Endothelial cell of umbilical vein (primary cell): ENCODE measurements at regions not wholly inside any gene's neighbourhood (a gene's known extent, or its start where the extent isn't known, plus 50 kb on each side); places are given as distances from the start of the nearest gene placed in this dataset.

Experiments used
- BruUV-seq: library from RNA; stranded (reverse); fragments of 400-500 nt; replicated peaks from 2 replicates; lab custom pipeline; 2021; lab: Mats Ljungman, UMichigan
- CTCF ChIA-PET: fragments of 300-600, 350-600 bp; sonication (Branson Sonifier 250); formaldehyde crosslinking; loops from one replicate; lab custom pipeline; 2021; ENCODE audit warnings: antibody characterized with exemption, inconsistent platforms; lab: Charles Lee
- POLR2A ChIA-PET: fragments of 300-600, 350-600 bp; sonication (Branson Sonifier 250); formaldehyde crosslinking; loops from one replicate; lab custom pipeline; 2021; ENCODE audit warnings: antibody characterized with exemption, inconsistent platforms; lab: Charles Lee
- DNase-seq: peaks from one replicate; pipeline ENCODE4 v3.0.0-alpha.2; 2011; ENCODE audit warnings: low read depth, low spot score
- FAIRE-seq: peaks from 2 replicates; lab custom pipeline; 2011; peaks lifted over from hg19 to GRCh38; lab: Jason Lieb, UNC
- H2AFZ ChIP-seq: 2 replicates; pipeline ENCODE4 v1.6.0; 2012; ENCODE audit warnings: low read depth, low read length, control low read depth, inconsistent platforms
- H3K27ac ChIP-seq: 2 replicates; pipeline ENCODE4 v1.5.1; 2011; ENCODE audit warnings: low read depth, mild to moderate bottlenecking, control low read depth, low read length, moderate library complexity; ENCODE audit not compliant: insufficient read depth
- H3K27me3 ChIP-seq, 2 experiments: 2 replicates each; pipeline versions ENCODE4 v1.6.0 to v1.6.1; 2011; ENCODE audit warnings: low read length in 2 of 2, mixed read lengths in 1 of 2; ENCODE audit not compliant: control insufficient read depth in 2 of 2, insufficient read depth in 2 of 2
- H3K36me3 ChIP-seq, 2 experiments: 2 replicates in 1 of 2; 3 replicates in 1 of 2; pipeline ENCODE4 v1.5.1; 2011; ENCODE audit warnings: low read length in 2 of 2, mild to moderate bottlenecking in 1 of 2, moderate library complexity in 1 of 2; ENCODE audit not compliant: control insufficient read depth in 2 of 2, insufficient read depth in 2 of 2; ENCODE audit errors: extremely low read depth in 1 of 2
- H3K4me1 ChIP-seq: 3 replicates; pipeline ENCODE4 v1.5.1; 2011; ENCODE audit warnings: mild to moderate bottlenecking, low read length; ENCODE audit not compliant: control insufficient read depth, insufficient read depth; ENCODE audit errors: extremely low read depth
- H3K4me2 ChIP-seq: 2 replicates; pipeline ENCODE4 v1.6.1; 2011; ENCODE audit warnings: low read length, control low read depth, mixed read lengths; ENCODE audit not compliant: insufficient read depth
- H3K4me3 ChIP-seq, 3 experiments: fragments of 200-600 bp in 1 of 3; sonication (generic), shearing (Covaris generic) in 1 of 3; replicated peaks in 1 of 3; 2 replicates each; pipeline ENCODE4 v1.5.1; 2011 to 2016; ENCODE audit warnings: control low read depth in 3 of 3, low read length in 3 of 3, mild to moderate bottlenecking in 2 of 3, inconsistent platforms in 1 of 3, low read depth in 1 of 3, moderate library complexity in 1 of 3; ENCODE audit not compliant: insufficient read depth in 1 of 3
- H3K79me2 ChIP-seq: 2 replicates; pipeline ENCODE4 v1.6.0; 2012; ENCODE audit warnings: low read length, inconsistent platforms; ENCODE audit not compliant: control insufficient read depth, insufficient read depth
- H3K9ac ChIP-seq: replicated peaks from 2 replicates; pipeline ENCODE3; 2011; ENCODE audit warnings: low read length, control low read depth; ENCODE audit not compliant: insufficient read depth; ENCODE audit errors: extremely low read depth
- H3K9me1 ChIP-seq: replicated peaks from 3 replicates; pipeline ENCODE4 v1.6.0; 2011; ENCODE audit warnings: mild to moderate bottlenecking, low read length; ENCODE audit not compliant: control insufficient read depth, insufficient read depth; ENCODE audit errors: extremely low read depth
- H3K9me3 ChIP-seq: replicated peaks from 2 replicates; pipeline ENCODE4 v1.5.1; 2012; ENCODE audit warnings: low read length, inconsistent platforms; ENCODE audit not compliant: control insufficient read depth, insufficient read depth
- H4K20me1 ChIP-seq: replicated peaks from 2 replicates; pipeline ENCODE3; 2011; ENCODE audit warnings: mild to moderate bottlenecking, low read length; ENCODE audit not compliant: control insufficient read depth, insufficient read depth; ENCODE audit errors: extremely low read depth
- EZH2 ChIP-seq: IDR thresholded peaks from 2 replicates; pipeline ENCODE4 v1.6.1; 2012; ENCODE audit warnings: borderline replicate concordance, low read depth, mild to moderate bottlenecking, moderate library complexity, low read length, inconsistent platforms; ENCODE audit not compliant: severe bottlenecking
- FOS ChIP-seq: IDR thresholded peaks from 2 replicates; pipeline ENCODE4 v1.6.1; 2011; ENCODE audit warnings: mild to moderate bottlenecking, low read length, moderate library complexity, borderline replicate concordance; ENCODE audit not compliant: insufficient read depth
- GATA2 ChIP-seq: IDR thresholded peaks from 2 replicates; pipeline ENCODE4 v1.7.0; 2011; ENCODE audit warnings: low read depth, mild to moderate bottlenecking, moderate library complexity, mixed read lengths, low read length; ENCODE audit not compliant: insufficient read length, insufficient read depth
- JUN ChIP-seq: IDR thresholded peaks from 2 replicates; pipeline ENCODE4 v1.6.1; 2011; ENCODE audit warnings: borderline replicate concordance, low read depth; ENCODE audit not compliant: insufficient read length, insufficient read depth
- MYC ChIP-seq: IDR thresholded peaks from one replicate; pipeline ENCODE4 v1.6.1; 2011; ENCODE audit warnings: mild to moderate bottlenecking, low read depth, low read length
- POLR2A ChIP-seq: IDR thresholded peaks from 2 replicates; pipeline ENCODE4 v1.6.1; 2012; ENCODE audit warnings: low read depth, mild to moderate bottlenecking, control low read depth, low read length
- POLR2AphosphoS5 ChIP-seq: IDR thresholded peaks from 2 replicates; pipeline ENCODE4 v1.6.1; 2012; ENCODE audit warnings: low read depth, mild to moderate bottlenecking, control low read depth, low read length, moderate library complexity; ENCODE audit not compliant: insufficient read depth
- dilution Hi-C: fragments of 300-500 bp; cut with MboI; formaldehyde crosslinking; loops from one replicate; pipeline ENCODE4 v1.15.0; 2019; ENCODE audit warnings: low sequenced_read_pairs; ENCODE audit not compliant: extremely low pct_ligation_motif_present
- intact Hi-C: fragments of 100-400 bp; cut with micrococcal nuclease; formaldehyde crosslinking; loops from one replicate; pipeline ENCODE4 v1.10.0; 2022
- TF ChIP-seq, protein P1 (sequence below): IDR thresholded peaks from 2 replicates; pipeline ENCODE4 v1.6.1; 2011; ENCODE audit not compliant: insufficient read depth, insufficient read length
- TF ChIP-seq, protein P2 (sequence below), 2 donors: IDR thresholded peaks; 1 replicate in 1 of 2; 2 replicates in 1 of 2; pipeline ENCODE4 v1.5.1; 2011; ENCODE audit warnings: low read length in 2 of 2, mild to moderate bottlenecking in 2 of 2, moderate library complexity in 2 of 2, control low read depth in 1 of 2, inconsistent platforms in 1 of 2, low read depth in 1 of 2; ENCODE audit not compliant: insufficient read depth in 1 of 2; ENCODE audit errors: extremely low read depth in 1 of 2

DNA sequence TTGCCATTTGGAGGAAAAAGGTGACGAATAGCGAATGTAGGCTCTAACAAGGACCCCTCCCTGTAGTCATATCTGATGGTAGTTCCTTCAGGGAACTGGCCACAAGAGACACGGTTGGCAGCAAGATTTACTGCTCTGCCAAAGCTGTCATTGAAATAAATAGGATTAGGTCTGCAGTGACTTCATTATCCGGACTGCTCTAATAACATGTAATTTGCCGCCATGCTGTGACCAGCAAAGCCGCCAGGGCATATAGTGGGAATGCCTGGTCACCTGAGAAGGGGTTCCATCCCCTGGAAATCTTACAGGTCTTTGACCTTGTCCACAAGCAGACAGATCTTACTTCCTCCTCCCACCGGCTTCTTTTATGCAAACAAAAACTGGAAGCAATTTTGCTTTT lies 59.4 kb upstream of the LAPTM4A start:
- POLR2A ChIA-PET = no interaction called here
- intact Hi-C loops = no loop called here
- H3K27me3 ChIP-seq = peaks cover 2 to 3% of the 10 kb centered on the region in 2 experiments

More for the DNA sequence above, 59.4 kb upstream of the LAPTM4A start:
- H3K4me2 ChIP-seq = no peak overlapping the region
- H2AFZ ChIP-seq = no peak overlapping the region
- dilution Hi-C loops = no loop called here
- no peak overlapping the region for H3K27ac ChIP-seq
- H3K36me3 ChIP-seq = no peaks in the 10 kb centered on the region
- no peaks in the 10 kb centered on the region for H3K9me1 ChIP-seq
- H3K9me3 ChIP-seq = no peaks in the 10 kb centered on the region
- DNase-seq (no peak), FAIRE-seq (no peak)
- no peak overlapping the region for H3K9ac ChIP-seq
- H4K20me1 ChIP-seq = no peaks in the 10 kb centered on the region
- CTCF ChIA-PET = interaction anchor here (1.2 to 1.3 kb wide), 2 partner anchors 25 to 95 kb away, joined by 3 to 4 read pairs; no protein-coding TSS in a partner anchor
- TF ChIP-seq, protein P1, sequence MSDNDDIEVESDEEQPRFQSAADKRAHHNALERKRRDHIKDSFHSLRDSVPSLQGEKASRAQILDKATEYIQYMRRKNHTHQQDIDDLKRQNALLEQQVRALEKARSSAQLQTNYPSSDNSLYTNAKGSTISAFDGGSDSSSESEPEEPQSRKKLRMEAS = no peak
- TF ChIP-seq MYC = no peak
- TF ChIP-seq, protein P2, sequence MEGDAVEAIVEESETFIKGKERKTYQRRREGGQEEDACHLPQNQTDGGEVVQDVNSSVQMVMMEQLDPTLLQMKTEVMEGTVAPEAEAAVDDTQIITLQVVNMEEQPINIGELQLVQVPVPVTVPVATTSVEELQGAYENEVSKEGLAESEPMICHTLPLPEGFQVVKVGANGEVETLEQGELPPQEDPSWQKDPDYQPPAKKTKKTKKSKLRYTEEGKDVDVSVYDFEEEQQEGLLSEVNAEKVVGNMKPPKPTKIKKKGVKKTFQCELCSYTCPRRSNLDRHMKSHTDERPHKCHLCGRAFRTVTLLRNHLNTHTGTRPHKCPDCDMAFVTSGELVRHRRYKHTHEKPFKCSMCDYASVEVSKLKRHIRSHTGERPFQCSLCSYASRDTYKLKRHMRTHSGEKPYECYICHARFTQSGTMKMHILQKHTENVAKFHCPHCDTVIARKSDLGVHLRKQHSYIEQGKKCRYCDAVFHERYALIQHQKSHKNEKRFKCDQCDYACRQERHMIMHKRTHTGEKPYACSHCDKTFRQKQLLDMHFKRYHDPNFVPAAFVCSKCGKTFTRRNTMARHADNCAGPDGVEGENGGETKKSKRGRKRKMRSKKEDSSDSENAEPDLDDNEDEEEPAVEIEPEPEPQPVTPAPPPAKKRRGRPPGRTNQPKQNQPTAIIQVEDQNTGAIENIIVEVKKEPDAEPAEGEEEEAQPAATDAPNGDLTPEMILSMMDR (IDR thresholded peaks at IDR 0.05; ENCODE audit: extremely low read depth in 1 of 2, insufficient read depth in 1 of 2, low read depth in 1 of 2, low read length in 2 of 2) = no peak
- TF ChIP-seq FOS = no peak
- no peak for TF ChIP-seq POLR2A
- no peak for TF ChIP-seq JUN
- no peak for TF ChIP-seq EZH2
- TF ChIP-seq POLR2AphosphoS5 = no peak
- TF ChIP-seq GATA2 = no peak
- no TSS peak for BruUV-seq
- peaks cover 10% of the 10 kb centered on the region for H3K4me1 ChIP-seq
- no peaks in the 10 kb centered on the region for H3K79me2 ChIP-seq
- no peak overlapping the region for H3K4me3 ChIP-seq
